ENCODE measurements at regions not wholly inside any gene's neighbourhood (a gene's known extent, or its start where the extent isn't known, plus 50 kb on each side); places are given as distances from the start of the nearest gene placed in this dataset. TPM values are rescaled to one million over a fixed set of nuclear protein-coding genes. Genes with fewer than 3 reads are reported as not detected.

Small RNA genes in the stretch of these regions (microRNA-seq; reads per million reads assigned to microRNA genes)
- gene RNU1-29P (ENCODE audit: insufficient read depth, insufficient read length): not detected

Small RNA genes in the stretch of these regions (small RNA-seq; reads per million reads assigned to genes)
- gene RNU1-29P: 0 to 0.08 (median 0) reads per million in 5 experiments

Data from IMR-90 (cell line).